Breast epithelium (tissue), 3 donors: ENCODE measurements at regions not wholly inside any gene's neighbourhood (a gene's known extent, or its start where the extent isn't known, plus 50 kb on each side); places are given as distances from the start of the nearest gene placed in this dataset.

Experiments used
- POLR2A ChIP-seq: fragments of 450-650 bp; IDR thresholded peaks from one replicate; pipeline ENCODE4 v1.6.1; 2016; ENCODE audit warnings: antibody characterized with exemption, mild to moderate bottlenecking, moderate library complexity
- POLR2AphosphoS5 ChIP-seq, 3 donors: sonication (generic); formaldehyde crosslinking; IDR thresholded peaks; one replicate each; pipeline ENCODE4 v1.6.1; 2017; ENCODE audit warnings: antibody characterized with exemption in 3 of 3
- TF ChIP-seq, protein P1 (sequence below), 3 donors: fragments of 450-650 bp; IDR thresholded peaks; one replicate each; pipeline ENCODE4 v1.5.1; 2016 to 2017; ENCODE audit warnings: antibody characterized with exemption in 3 of 3, mild to moderate bottlenecking in 3 of 3, moderate library complexity in 3 of 3

DNA sequence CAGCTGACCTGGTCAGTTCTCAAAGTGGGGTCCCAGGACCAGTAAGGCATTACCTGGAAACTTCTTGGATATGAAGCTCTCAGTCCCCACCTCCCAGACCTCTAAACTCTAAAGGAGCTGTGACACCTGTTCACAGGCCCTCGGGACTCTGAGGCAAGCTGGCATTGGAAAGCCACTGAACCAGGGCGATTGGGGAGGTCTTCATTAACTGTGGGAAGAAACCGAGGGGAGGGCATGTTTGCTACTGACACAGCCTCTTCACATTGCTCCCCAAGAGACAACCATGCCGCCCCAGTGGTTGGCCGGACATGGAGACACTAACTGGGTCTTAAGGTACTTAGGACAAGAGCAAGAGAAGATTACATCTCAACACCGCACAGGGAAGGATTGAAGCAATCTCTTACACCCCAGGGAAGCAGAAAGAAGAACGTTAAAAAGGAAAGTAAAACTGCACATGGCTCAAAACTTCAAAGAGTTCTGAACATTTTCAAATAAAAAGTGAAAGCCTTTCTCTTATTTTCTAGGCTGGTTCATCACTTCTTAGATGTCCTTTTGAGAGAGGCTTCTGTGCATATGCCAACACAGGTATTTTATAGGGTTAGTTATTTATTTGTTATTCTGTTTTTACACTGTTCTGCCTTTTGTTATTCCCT, 210.0 kb upstream of the CST7 start:
- TF ChIP-seq, protein P1, sequence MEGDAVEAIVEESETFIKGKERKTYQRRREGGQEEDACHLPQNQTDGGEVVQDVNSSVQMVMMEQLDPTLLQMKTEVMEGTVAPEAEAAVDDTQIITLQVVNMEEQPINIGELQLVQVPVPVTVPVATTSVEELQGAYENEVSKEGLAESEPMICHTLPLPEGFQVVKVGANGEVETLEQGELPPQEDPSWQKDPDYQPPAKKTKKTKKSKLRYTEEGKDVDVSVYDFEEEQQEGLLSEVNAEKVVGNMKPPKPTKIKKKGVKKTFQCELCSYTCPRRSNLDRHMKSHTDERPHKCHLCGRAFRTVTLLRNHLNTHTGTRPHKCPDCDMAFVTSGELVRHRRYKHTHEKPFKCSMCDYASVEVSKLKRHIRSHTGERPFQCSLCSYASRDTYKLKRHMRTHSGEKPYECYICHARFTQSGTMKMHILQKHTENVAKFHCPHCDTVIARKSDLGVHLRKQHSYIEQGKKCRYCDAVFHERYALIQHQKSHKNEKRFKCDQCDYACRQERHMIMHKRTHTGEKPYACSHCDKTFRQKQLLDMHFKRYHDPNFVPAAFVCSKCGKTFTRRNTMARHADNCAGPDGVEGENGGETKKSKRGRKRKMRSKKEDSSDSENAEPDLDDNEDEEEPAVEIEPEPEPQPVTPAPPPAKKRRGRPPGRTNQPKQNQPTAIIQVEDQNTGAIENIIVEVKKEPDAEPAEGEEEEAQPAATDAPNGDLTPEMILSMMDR (IDR thresholded peaks at IDR 0.05) = no peak
- no peak for TF ChIP-seq POLR2A
- TF ChIP-seq POLR2AphosphoS5 (IDR thresholded peaks at IDR 0.05) = no peak
